Activated CD8-positive, alpha-beta memory T cell treated with anti-CD3 and anti-CD28 coated beads for 48 hours (primary cell): ENCODE measurements at regions not wholly inside any gene's neighbourhood (a gene's known extent, or its start where the extent isn't known, plus 50 kb on each side); places are given as distances from the start of the nearest gene placed in this dataset.

Experiments
- DNase-seq, 3 experiments: peaks; one replicate each; pipeline ENCODE4 v3.0.0-alpha.2; 2020; ENCODE audit warnings: low read depth in 2 of 3, low spot score in 2 of 3

DNA sequence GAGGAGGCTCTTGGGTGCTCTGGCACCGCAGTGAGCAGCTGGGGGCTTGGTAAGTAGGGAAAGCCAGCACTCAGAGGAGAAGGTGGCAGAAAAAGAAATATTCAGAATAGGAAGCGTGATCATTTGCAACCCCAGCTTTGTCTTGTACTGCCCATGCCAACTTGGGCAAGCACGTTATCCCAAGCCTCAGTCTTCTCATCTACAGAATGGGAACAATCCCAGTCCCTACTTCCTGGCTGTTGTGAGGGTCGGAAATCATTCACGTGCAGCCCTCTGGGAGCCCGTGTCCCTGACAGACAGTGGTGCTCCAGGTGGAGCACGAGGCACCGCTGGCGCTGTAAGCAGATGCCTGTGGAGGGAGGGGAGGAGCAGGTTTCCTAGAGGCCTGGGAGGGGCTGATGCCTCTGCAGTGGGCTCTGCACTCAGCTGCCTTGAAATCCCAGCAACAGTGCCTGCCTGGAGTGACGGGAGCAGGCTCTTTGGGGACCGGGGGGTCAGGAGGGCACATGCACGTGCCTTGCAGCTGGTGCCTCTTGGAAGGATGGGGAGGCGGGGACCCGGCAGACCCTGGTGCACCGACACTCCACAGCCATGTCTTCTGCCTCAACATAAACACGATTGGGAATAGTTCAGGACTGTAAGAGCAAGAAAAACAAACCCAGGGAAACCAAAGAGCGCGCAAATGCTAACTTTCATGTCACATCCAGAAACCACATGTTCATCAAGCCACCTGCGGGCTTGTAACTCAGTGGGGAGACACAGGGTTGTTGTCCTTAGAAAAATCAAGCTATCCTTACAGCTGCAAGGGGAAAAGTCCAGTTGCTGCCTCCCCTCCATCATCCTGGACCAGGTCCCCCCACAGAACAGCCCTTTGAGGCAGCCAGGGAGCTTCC, 86.5 kb upstream of the DIO3 start:
- DNase-seq, result no peak

DNA sequence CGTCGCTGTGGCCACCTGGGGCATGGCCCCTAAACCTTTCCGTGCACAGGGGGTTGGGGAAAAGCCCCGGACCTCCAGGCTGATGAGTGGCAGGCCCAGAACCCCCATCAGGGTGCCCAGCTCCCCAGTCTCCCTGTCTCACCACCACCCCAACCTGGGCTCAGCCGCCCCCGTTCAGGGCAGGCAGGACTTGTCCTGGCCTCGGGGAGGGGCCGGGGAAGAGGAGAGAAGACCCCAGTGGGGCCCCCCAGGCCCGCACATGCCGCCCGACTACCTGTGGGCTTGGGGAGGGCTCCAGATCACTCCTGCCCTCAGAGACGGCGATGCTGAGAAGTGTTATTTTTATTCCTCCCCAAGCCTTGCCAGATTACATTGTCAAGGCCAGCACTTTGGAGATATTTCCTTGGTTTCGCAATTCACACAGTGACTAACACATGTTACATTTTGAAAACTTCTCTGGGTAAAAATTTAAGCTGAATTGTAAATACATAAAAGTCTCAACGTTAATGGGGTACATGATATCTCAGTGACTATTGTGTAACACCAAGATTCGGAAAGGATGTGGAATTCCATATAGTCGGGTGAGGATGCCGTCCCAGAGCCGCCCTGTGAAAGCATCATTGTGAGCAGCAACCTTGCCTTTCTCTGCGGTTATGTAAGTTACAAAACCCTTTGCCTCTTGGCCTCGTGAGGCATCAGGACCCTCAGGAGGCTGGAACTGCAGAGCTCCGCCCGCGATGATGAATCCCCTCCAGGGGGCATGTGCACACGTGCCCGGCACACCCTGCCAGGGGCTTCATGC, 85.6 kb upstream of the DIO3 start:
- no peak for DNase-seq

DNA sequence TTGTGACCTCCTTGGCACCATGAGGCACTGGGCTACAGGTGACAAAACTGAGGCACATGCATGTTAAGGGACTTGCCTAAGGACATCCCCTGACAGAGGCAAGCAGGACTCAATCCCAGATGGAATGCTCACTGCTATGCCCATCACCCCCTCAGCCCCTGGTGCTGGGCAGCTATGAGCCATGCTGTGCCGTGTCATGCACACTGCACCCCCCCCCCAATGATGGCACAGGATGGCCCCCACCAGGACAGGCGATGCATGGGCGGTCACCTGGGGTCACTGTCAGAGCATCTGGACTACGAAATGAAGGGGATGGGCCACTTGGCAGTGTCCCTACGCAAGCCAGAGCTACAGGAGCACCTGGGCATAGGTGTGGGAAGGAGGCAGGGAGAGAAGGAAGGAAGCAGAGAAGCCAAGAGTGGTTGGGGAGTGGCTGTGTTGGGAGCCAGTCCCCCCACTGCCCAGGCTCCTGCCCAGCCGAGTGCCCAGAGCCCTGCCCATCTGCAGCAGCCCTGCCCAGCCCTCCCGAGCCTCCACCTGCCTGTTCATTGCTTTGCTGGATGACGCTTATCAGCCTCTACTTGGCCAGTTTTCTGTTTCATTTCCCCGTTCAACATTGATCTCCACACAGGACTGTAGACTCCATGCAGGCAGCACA, 84.9 kb upstream of the DIO3 start:
- DNase-seq, result no peak

DNA sequence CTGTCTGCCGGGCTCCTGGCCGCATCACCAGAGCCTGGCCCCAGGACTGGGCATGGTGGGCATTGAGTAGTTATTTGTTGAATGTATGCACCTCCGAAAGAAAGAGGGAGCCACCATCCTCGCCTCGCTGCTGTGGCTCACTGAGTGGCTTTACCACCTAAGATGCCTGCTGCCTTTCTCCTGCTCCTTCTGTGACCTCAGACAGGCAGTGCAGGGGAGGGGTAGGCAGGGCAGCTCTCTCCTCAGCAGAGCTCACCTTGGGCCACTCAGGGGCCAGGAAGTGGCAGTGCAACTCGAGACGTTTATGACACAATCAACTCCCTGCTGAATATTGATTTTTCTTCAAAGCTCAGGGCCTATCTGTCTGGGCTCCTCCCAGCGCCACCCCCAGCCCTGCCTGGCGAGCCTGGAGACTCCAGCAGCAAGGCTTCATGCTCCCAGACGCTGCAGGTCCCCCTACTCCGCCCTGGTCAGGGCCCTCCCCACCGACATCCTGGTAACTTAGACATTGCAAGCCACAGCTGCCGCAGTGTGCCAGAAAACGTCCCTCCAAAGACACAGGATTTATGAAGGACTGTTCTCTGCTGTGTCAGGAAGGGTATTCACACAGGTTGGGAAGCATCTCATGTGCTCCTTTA, 84.3 kb upstream of the DIO3 start:
- DNase-seq, result no peak

DNA sequence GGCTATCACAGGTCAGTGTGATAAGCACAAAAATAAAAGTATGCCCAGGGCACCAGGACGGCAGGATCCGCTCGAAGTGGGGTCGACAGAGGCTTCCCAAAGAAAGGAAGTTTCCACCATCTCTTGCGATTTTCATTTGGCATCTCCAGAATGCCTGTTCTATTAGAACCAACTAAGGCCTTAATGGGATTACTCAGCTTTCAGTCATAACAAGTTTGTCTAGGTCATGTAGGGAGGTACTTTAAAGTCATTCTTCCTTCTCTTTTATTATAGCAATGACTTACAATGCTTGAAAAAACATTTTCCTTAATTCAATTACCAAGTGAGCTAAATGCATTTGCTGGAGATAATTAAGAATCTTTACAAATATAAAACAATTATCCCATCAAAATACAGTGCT, 83.6 kb upstream of the DIO3 start:
- no peak for DNase-seq

DNA sequence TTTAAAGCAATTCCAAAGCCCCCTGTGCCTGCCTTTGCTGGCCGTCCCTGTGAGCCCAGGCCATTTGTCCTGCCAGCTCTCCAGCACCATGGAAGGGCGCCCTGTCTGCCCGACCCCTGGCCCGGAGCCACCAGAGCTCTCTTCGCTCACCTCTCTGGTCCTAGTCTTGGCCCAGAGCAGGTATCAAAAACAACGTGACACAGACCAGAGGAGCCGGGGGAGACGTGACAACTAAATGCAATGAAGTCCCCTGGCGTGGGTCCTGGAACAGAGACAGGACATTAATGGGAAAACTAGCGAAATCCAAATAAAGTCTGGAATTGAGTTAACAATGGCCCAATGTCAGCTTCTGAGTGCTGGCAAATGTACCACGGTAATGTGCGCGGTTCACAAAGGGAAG, 83.2 kb upstream of the DIO3 start:
- no peak for DNase-seq

DNA sequence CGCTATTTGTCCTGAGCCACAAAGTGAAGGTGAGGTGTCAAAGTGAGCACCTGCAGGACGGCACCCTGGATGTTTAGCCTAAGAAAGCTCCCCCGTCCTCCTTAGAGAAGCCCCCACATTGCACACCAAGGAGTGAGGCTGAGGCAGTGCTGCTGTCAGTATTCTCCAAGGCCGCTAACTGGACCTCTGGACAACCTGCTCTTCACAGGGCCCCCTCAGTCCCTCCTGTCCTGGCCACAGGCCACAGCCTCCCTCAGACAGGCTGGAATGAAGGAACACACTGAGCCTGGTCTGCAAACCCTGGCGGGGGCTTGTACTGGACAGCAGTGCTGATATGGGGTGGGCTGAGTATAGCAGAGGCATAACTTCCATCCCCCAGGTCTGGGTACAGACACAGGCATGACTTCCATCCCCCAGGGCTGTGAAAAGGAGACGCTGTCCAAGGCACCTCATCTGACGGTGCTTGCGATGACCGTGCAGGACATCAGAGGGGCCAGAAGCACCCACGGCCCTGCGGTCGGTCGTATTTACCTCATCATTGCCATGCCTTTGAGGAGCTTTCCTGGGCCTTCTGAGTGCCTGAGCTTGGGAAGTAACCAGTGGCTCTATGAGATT, 82.4 kb upstream of the DIO3 start:
- no peak for DNase-seq

DNA sequence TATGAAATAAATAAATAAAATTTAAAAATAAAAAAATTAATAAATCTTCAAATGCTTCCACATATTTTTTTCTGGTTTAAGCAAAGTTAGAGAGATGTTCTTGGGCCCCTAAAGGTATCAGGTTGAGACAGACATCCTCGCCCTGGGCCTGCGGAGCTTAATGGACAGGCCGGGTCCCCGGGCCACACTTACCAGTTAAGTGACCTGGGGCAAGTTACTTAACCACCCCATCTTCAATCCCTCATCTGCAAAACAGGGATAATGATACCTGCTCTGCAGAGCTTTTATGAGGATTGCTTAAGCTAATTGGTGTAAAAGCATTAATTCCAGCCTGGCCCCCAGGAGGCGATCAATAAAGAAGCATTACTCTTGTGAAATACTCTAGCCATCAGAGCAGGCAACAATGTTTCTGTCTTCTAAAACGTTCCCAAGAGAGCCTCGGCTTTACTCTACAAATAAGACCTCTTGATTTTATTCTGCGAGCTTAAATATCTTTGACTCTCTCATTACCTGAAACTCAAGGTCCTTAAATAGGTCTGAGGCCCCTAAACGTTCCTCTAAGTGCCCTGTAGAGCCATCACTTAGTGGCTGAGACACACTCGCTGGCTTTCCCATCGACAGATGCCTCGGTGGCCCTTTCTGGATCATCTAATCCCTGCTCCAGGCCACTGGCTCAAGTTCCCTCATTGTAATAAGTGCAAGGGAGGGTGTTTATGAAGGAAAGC, 81.1 kb upstream of the DIO3 start:
- no peak for DNase-seq

DNA sequence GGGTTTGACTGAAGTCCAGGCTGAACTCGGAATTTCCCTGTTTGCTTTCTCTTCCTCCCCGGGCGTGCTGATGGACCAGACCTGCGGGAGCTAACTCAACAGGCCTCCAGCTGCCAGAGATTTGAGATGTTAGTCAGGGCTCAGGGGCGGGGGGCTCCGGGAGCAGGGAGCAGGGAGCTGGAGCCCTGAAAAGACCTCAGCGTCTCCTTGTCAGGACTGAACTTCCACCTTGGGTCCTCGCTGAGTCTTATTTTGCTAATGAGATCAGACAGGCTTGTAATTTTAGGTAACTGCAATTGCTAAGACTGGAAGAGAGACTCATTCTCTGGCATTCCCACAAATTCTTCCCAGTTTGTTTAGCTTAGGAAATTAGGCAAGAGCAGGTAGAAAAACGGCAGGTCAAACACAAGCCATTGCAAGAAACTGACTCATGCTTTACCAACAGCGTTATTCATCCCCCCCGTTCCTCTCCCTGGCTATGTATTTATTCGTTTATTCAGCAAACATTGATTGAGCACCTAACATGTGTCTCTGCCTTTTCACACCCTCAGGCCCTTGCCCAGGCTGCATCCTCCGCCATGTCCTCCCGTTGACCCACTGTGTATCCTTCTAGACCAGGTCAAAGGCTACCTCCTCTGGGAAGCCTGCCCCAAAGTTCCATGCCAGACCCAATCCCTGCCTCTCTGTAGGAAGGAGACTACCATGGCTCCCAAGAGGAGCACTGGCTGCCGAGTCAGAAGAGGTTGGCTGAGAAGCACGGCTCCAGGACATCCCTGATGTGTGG, 80.4 kb upstream of the DIO3 start:
- no peak for DNase-seq

DNA sequence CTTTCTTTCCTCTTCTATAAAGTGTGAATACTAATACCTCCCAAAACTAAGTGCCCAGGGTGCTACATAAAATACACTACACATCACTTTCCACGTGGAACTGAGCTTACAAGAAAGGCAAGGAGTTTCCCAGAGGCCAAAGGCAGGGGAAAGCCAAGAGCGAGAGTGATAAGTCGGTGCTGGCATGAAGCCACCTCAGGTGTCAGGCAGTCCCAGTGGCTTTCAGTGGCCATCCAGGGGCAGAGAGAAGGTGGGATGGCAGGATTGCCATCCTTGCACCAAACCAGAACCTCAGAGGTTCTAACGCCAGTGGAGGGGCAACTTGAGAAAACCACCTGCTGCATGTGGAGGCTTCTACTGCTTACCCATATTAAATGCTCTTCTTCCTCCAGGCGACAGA, 79.7 kb upstream of the DIO3 start:
- no peak for DNase-seq

DNA sequence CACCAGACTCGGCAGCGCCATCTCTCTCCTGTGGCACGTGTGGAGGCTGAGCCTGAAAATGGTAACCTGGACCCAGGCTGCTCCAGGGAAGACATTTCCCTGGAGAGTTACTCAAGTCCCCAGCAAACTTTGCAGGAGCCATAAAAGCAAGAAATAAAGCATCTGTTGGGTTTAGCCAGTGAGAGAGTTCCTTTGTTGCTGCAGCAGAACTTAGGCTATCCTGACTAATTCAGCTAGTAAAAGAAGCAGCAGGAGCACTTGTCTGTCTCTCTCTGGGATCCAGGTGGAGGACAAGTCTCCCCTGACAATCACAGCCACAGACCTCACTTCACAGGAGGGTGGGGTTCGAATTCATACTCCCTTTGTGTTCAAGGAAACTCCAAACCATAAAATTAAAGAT, 79.2 kb upstream of the DIO3 start:
- no peak for DNase-seq

DNA sequence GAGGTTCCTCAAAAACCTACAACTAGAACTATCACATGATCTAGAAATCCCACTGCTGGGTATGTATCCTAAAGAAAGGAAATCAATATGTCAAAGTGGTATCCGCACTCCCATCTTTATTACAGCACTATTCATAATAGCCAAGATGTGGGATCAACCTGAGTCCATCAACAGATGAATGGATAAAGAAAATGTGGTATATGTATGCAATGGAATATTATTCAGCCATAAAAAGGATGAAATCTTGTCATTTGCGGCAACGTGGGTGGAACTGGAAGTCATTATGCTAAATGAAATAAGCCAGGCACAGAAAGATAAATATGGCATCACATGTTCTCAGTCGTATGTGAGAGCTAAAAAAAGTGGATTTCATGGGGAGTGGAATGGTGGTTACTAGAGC, 77.5 kb upstream of the DIO3 start:
- no peak for DNase-seq

DNA sequence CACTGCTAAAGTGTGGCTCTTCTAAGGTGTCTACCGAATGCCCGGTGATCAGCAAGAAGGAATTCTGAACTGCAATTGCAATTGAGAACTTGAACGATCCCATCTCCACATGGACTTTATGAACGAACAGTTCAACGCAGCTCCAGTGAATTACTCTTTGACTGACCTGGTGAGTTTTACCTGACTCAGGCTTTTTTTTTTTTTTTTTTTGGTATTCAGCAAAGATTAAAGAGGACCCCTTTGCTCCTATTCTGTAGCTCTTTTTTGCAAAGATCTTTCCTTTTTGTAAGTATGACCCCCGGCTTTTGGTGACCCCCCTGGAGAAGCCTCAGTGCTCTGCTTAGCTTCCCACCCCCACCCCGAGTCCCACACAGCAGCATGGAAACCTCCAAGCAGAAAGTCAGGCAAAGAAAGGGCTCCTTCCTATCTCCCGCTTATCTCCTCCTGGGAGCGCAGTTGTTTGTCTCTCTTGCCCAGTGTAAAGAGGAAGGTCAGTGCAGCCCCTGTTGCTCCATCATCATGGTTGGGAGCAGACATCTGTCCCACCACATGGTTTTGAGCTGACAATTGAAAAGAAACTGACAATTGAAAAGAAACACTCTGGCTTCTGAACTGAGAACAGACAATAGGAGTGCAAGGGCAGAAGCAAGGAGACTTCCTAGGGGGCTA, 72.1 kb upstream of the DIO3 start:
- DNase-seq, result no peak

DNA sequence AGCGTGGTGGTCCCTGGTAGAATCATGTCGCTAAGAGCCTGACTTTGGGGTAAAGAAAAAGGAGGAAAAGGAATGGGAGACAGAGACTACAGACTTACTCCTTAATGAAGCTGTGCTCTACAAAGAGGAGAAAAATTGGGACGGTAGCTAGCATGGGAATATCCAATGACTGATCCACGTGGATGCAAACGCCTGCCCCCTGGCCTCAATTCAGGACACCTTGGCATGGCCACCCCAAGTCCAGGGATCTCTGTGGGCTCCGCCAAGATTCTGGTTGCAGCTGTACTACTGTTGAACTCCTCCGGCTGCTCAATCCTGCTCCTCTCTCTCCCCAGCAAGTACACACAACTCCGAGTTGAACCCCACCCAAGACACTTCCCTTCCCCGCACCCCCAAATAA, 70.5 kb upstream of the DIO3 start:
- no peak for DNase-seq

DNA sequence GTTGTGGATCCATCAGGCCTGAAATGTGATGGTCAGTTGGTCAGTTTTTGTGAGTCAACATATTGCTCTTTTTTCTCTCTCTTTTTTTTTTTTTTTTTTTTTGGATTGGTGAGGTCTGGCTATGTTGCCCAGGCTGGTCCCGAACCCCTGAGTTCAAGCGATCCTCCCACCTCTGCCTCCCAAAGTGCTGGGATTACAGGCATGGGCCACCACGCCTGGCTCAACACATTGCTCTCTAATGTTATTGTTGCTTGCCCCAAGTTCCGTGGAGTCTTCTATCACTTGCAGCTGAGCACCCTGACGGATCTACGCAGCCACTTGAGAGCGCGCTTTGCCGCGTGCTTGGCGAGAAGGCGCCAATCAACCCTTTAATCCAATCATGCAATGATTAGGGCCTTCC, 69.5 kb upstream of the DIO3 start:
- DNase-seq, result no peak

DNA sequence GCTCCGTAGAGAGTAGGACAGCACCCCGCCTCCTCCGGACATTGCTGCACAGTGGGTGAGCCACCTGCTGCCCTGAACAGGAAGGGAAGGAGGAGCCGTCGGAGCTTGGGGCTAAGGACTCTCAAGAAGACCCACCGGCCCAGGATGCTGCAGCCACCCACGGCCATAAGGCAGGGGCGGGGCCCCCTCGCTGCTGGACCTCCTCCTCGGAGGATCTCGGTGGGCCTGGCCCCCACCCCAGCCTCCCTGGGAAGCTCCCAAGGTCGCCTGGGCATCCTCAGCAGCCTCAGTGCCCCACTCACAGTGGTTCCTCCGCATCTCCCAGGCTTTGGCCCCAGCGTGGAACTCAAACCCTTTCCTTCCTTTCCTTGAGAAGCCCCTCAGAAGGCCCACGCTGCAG, 68.6 kb upstream of the DIO3 start:
- DNase-seq, result no peak

DNA sequence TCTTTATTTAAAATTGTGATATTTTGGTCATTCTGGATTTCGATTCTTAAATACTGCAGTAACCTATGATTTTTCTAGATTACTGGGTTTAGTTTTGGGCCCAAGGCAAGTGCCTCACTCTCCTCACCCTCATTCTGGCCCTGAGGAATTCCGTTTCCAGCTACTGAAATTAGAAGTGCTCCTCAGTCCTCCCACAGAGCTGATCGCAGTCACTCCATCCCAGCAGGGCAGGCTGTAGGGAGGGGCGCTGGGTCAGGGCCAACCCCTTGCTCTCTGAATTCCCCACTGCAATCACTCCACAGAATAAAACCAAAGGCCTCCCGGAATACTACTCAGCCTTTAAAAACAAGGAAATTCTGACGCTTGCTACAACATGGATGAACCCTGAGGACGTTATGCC, 66.5 kb upstream of the DIO3 start:
- no peak for DNase-seq

DNA sequence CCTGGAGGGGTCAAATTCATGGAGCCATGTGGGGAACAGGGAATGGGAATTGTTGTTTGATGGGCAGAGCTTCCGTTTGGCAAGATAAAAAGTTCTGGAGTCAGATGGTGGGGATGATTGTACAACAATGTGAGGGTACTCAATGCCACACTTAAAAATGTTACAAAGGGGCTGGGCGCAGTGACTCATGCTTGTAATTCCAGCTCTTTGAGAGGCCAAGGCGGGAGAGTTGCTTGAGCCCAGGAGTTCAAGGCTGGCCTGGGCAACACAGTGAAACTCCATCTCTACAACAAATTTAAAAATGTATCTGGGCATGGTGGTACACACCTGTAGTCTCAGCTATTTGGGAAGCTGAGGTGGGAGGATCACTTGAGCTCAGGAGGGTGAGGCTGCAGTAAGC, 66.0 kb upstream of the DIO3 start:
- DNase-seq, result no peak
